LNCAP (cell line): ENCODE measurements at regions not wholly inside any gene's neighbourhood (a gene's known extent, or its start where the extent isn't known, plus 50 kb on each side); places are given as distances from the start of the nearest gene placed in this dataset.

Source experiments
- CTCF ChIP-seq: fragments of 450-650 bp; IDR thresholded peaks from 2 replicates; pipeline ENCODE4 v1.5.1; 2017; ENCODE audit warnings: mild to moderate bottlenecking

GRCh38 chr5:143659599-143660238 is 152.2 kb upstream of the HMHB1 start:
- no peak for TF ChIP-seq CTCF

- no peak for TF ChIP-seq CTCF
These were observed 153.0 kb upstream of the HMHB1 start for GRCh38 chr5:143658956-143659355.

- TF ChIP-seq CTCF, result no peak
These were observed 154.2 kb upstream of the HMHB1 start for GRCh38 chr5:143657647-143658285.

- no peak for TF ChIP-seq CTCF
These were observed 158.1 kb upstream of the HMHB1 start for GRCh38 chr5:143653766-143654282.

- TF ChIP-seq CTCF, result no peak
These were observed 158.7 kb upstream of the HMHB1 start for GRCh38 chr5:143653256-143653655.

GRCh38 chr5:143652108-143652700 is 159.8 kb upstream of the HMHB1 start:
- no peak for TF ChIP-seq CTCF

GRCh38 chr5:143649937-143650621 is 161.9 kb upstream of the HMHB1 start:
- TF ChIP-seq CTCF, result no peak
